ENCODE measurements at regions not wholly inside any gene's neighbourhood (a gene's known extent, or its start where the extent isn't known, plus 50 kb on each side); places are given as distances from the start of the nearest gene placed in this dataset.

DNA sequence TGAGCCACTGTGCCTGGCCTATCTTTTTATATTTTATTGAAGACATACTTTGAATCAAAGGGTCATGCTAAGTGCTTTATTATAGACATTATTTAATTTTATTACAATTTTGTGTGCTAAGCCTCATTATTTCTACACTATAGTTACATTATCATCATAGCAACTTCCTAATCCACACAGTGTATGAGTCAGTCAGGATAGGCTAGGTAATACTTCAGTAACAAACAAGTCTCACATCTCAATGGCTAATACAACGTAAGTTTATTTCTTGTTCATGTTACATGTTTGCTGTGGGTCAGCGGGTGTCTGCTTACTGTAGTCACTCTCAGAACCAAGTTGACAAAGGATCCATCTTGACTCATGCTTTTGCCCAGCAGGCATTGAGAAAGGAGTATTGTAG is 292.6 kb upstream of the TGFBR2 start:
- no peaks in the 10 kb centered on the region for H4K20me1 ChIP-seq (replicated peaks; ENCODE audit: insufficient read depth)
- H3K27ac Mint-ChIP-seq: no peak overlapping the region
- H3K9me3 Mint-ChIP-seq: peaks cover 3% of the 10 kb centered on the region; the same call in 1 of the 3 replicates
- no peaks in the 10 kb centered on the region for H3K36me3 ChIP-seq (ENCODE audit: insufficient read depth)
- no peak for ATAC-seq
- H3K79me2 ChIP-seq (replicated peaks; ENCODE audit: insufficient read depth): no peaks in the 10 kb centered on the region
- no peaks in the 10 kb centered on the region for H3K4me1 Mint-ChIP-seq
- no peaks in the 10 kb centered on the region for H3K27me3 Mint-ChIP-seq (ENCODE audit: insufficient read depth, low read depth, poor library complexity)
- H3K4me2 ChIP-seq: no peak overlapping the region
- H3K36me3 Mint-ChIP-seq (ENCODE audit: low read depth): 0 out of 3 replicates have a peak, but pooled peaks cover 2% of the 10 kb centered on the region
- no peak for DNase-seq (ENCODE audit: low spot score)
- no peak overlapping the region for H2AFZ ChIP-seq
- H3K9me2 ChIP-seq (ENCODE audit: insufficient read depth): no peaks in the 10 kb centered on the region
- no peaks in the 10 kb centered on the region for H3K4me1 ChIP-seq (ENCODE audit: insufficient read depth)
- no peak overlapping the region for H3K27ac ChIP-seq (ENCODE audit: low read depth)
- no peaks in the 10 kb centered on the region for H3K27me3 ChIP-seq (ENCODE audit: insufficient read depth)
- H3K4me3 Mint-ChIP-seq: no peak overlapping the region
- H3K4me3 ChIP-seq: no peak overlapping the region
- no peaks in the 10 kb centered on the region for H3F3A ChIP-seq (replicated peaks; ENCODE audit: low read depth)
- TF ChIP-seq EZH2 (IDR thresholded peaks at IDR 0.05; ENCODE audit: low read depth, unreplicated experiment) (no peak), EZH2phosphoT487 (IDR thresholded peaks at IDR 0.05; ENCODE audit: unreplicated experiment) (no peak), ZNF114 (CRISPR knock-in tag; IDR thresholded peaks at IDR 0.05) (no peak), POLR2AphosphoS5 (IDR thresholded peaks at IDR 0.05; ENCODE audit: low read depth) (no peak), NANOG (IDR thresholded peaks at IDR 0.05; ENCODE audit: borderline replicate concordance) (no peak)
- TF ChIP-seq, protein P1, sequence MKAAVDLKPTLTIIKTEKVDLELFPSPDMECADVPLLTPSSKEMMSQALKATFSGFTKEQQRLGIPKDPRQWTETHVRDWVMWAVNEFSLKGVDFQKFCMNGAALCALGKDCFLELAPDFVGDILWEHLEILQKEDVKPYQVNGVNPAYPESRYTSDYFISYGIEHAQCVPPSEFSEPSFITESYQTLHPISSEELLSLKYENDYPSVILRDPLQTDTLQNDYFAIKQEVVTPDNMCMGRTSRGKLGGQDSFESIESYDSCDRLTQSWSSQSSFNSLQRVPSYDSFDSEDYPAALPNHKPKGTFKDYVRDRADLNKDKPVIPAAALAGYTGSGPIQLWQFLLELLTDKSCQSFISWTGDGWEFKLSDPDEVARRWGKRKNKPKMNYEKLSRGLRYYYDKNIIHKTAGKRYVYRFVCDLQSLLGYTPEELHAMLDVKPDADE (IDR thresholded peaks at IDR 0.05): no peak
- TF ChIP-seq, protein P2, sequence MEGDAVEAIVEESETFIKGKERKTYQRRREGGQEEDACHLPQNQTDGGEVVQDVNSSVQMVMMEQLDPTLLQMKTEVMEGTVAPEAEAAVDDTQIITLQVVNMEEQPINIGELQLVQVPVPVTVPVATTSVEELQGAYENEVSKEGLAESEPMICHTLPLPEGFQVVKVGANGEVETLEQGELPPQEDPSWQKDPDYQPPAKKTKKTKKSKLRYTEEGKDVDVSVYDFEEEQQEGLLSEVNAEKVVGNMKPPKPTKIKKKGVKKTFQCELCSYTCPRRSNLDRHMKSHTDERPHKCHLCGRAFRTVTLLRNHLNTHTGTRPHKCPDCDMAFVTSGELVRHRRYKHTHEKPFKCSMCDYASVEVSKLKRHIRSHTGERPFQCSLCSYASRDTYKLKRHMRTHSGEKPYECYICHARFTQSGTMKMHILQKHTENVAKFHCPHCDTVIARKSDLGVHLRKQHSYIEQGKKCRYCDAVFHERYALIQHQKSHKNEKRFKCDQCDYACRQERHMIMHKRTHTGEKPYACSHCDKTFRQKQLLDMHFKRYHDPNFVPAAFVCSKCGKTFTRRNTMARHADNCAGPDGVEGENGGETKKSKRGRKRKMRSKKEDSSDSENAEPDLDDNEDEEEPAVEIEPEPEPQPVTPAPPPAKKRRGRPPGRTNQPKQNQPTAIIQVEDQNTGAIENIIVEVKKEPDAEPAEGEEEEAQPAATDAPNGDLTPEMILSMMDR (conservative IDR thresholded peaks at IDR 0.05; ENCODE audit: low read depth in 2 of 2): no peak
- TF ChIP-seq, protein P3, sequence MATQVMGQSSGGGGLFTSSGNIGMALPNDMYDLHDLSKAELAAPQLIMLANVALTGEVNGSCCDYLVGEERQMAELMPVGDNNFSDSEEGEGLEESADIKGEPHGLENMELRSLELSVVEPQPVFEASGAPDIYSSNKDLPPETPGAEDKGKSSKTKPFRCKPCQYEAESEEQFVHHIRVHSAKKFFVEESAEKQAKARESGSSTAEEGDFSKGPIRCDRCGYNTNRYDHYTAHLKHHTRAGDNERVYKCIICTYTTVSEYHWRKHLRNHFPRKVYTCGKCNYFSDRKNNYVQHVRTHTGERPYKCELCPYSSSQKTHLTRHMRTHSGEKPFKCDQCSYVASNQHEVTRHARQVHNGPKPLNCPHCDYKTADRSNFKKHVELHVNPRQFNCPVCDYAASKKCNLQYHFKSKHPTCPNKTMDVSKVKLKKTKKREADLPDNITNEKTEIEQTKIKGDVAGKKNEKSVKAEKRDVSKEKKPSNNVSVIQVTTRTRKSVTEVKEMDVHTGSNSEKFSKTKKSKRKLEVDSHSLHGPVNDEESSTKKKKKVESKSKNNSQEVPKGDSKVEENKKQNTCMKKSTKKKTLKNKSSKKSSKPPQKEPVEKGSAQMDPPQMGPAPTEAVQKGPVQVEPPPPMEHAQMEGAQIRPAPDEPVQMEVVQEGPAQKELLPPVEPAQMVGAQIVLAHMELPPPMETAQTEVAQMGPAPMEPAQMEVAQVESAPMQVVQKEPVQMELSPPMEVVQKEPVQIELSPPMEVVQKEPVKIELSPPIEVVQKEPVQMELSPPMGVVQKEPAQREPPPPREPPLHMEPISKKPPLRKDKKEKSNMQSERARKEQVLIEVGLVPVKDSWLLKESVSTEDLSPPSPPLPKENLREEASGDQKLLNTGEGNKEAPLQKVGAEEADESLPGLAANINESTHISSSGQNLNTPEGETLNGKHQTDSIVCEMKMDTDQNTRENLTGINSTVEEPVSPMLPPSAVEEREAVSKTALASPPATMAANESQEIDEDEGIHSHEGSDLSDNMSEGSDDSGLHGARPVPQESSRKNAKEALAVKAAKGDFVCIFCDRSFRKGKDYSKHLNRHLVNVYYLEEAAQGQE (IDR thresholded peaks at IDR 0.05; ENCODE audit: unreplicated experiment): no peak
- TF ChIP-seq, protein P4, sequence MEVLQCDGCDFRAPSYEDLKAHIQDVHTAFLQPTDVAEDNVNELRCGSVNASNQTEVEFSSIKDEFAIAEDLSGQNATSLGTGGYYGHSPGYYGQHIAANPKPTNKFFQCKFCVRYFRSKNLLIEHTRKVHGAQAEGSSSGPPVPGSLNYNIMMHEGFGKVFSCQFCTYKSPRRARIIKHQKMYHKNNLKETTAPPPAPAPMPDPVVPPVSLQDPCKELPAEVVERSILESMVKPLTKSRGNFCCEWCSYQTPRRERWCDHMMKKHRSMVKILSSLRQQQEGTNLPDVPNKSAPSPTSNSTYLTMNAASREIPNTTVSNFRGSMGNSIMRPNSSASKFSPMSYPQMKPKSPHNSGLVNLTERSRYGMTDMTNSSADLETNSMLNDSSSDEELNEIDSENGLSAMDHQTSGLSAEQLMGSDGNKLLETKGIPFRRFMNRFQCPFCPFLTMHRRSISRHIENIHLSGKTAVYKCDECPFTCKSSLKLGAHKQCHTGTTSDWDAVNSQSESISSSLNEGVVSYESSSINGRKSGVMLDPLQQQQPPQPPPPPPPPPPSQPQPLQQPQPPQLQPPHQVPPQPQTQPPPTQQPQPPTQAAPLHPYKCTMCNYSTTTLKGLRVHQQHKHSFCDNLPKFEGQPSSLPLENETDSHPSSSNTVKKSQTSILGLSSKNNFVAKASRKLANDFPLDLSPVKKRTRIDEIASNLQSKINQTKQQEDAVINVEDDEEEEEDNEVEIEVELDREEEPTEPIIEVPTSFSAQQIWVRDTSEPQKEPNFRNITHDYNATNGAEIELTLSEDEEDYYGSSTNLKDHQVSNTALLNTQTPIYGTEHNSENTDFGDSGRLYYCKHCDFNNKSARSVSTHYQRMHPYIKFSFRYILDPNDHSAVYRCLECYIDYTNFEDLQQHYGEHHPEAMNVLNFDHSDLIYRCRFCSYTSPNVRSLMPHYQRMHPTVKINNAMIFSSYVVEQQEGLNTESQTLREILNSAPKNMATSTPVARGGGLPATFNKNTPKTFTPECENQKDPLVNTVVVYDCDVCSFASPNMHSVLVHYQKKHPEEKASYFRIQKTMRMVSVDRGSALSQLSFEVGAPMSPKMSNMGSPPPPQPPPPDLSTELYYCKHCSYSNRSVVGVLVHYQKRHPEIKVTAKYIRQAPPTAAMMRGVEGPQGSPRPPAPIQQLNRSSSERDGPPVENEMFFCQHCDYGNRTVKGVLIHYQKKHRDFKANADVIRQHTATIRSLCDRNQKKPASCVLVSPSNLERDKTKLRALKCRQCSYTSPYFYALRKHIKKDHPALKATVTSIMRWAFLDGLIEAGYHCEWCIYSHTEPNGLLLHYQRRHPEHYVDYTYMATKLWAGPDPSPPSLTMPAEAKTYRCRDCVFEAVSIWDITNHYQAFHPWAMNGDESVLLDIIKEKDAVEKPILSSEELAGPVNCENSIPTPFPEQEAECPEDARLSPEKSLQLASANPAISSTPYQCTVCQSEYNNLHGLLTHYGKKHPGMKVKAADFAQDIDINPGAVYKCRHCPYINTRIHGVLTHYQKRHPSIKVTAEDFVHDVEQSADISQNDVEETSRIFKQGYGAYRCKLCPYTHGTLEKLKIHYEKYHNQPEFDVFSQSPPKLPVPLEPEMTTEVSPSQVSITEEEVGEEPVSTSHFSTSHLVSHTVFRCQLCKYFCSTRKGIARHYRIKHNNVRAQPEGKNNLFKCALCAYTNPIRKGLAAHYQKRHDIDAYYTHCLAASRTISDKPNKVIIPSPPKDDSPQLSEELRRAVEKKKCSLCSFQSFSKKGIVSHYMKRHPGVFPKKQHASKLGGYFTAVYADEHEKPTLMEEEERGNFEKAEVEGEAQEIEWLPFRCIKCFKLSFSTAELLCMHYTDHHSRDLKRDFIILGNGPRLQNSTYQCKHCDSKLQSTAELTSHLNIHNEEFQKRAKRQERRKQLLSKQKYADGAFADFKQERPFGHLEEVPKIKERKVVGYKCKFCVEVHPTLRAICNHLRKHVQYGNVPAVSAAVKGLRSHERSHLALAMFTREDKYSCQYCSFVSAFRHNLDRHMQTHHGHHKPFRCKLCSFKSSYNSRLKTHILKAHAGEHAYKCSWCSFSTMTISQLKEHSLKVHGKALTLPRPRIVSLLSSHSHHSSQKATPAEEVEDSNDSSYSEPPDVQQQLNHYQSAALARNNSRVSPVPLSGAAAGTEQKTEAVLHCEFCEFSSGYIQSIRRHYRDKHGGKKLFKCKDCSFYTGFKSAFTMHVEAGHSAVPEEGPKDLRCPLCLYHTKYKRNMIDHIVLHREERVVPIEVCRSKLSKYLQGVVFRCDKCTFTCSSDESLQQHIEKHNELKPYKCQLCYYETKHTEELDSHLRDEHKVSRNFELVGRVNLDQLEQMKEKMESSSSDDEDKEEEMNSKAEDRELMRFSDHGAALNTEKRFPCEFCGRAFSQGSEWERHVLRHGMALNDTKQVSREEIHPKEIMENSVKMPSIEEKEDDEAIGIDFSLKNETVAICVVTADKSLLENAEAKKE (CRISPR knock-in tag; IDR thresholded peaks at IDR 0.05): no peak

Data from GM23338 (cell line).